Activated CD4-positive, alpha-beta memory T cell treated with anti-CD3 and anti-CD28 coated beads for 36 hours (primary cell): ENCODE measurements at regions not wholly inside any gene's neighbourhood (a gene's known extent, or its start where the extent isn't known, plus 50 kb on each side); places are given as distances from the start of the nearest gene placed in this dataset.
"Not testable (repeated sequence)": the region's sequence is repeated elsewhere in the genome, so short reads cannot be mapped to it uniquely, and the experiment has no call there.

Experiments
- CTCF ChIA-PET: fragments of 350-600 bp; sonication (Branson Sonifier 250); formaldehyde crosslinking; loops from one replicate; lab custom pipeline; 2021; ENCODE audit warnings: antibody characterized with exemption, inconsistent platforms; lab: Charles Lee
- POLR2A ChIA-PET: fragments of 350-600 bp; sonication (Branson Sonifier 250); formaldehyde crosslinking; loops from one replicate; lab custom pipeline; 2021; ENCODE audit warnings: antibody characterized with exemption; lab: Charles Lee
- DNase-seq: peaks from one replicate; pipeline ENCODE4 v3.0.0-alpha.2; 2020
- H3K27ac Mint-ChIP-seq: one replicate; pipeline ENCODE4 v1.8.0; 2021; ENCODE audit warnings: mixed read lengths
- H3K27me3 Mint-ChIP-seq: one replicate; pipeline ENCODE4 v1.8.0; 2021; ENCODE audit warnings: mixed read lengths
- H3K36me3 Mint-ChIP-seq: one replicate; pipeline ENCODE4 v1.8.0; 2021; ENCODE audit warnings: mixed read lengths
- H3K4me1 Mint-ChIP-seq: one replicate; pipeline ENCODE4 v1.8.0; 2021; ENCODE audit warnings: low read depth, mixed read lengths
- H3K4me3 Mint-ChIP-seq: one replicate; pipeline ENCODE4 v1.8.0; 2021; ENCODE audit warnings: mild to moderate bottlenecking, mixed read lengths
- H3K9me3 Mint-ChIP-seq: one replicate; pipeline ENCODE4 v1.8.0; 2021; ENCODE audit warnings: mixed read lengths
- intact Hi-C: fragments of 100-400 bp; cut with micrococcal nuclease; formaldehyde crosslinking; loops from one replicate; pipeline ENCODE4 v1.15.1; 2023

DNA sequence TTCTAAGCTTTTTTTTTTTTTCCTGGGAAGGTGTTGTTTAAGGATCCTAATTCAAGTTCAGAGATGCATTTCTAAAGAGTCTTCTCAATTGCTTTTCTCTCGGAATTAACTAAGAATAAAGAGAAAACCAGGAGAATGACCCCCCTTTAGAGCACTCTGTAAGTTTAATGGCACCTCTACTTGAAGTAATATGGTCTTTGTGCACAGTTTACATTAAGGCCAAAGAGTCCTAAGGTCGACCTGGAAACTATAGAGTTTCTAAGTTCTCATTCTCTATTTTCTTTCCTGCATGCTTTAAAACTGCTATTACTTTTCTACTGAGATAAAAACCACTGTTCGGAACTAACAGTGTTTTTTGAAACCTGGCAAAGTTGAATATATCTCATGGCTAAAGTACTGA, 923.1 kb upstream of the CDH10 start:
- H3K27me3 Mint-ChIP-seq = no peaks in the 10 kb centered on the region
- no peaks in the 10 kb centered on the region for H3K36me3 Mint-ChIP-seq
- H3K27ac Mint-ChIP-seq = no peak overlapping the region
- DNase-seq = no peak
- CTCF ChIA-PET = no interaction called here
- intact Hi-C loops = no loop called here
- peaks cover 3% of the 10 kb centered on the region for H3K4me1 Mint-ChIP-seq
- POLR2A ChIA-PET = no interaction called here
- peaks cover 19% of the 10 kb centered on the region for H3K9me3 Mint-ChIP-seq
- no peak overlapping the region for H3K4me3 Mint-ChIP-seq

GRCh38 chr5:25562656-25563055, 917.9 kb upstream of the CDH10 start:
- intact Hi-C loops = no loop called here
- Mint-ChIP-seq H3K4me1 (no peaks in the 10 kb centered on the region), H3K27ac (no peak overlapping the region), H3K9me3 (peaks cover 22% of the 10 kb centered on the region), H3K36me3 (no peaks in the 10 kb centered on the region), H3K27me3 (no peaks in the 10 kb centered on the region), H3K4me3 (no peak overlapping the region)
- no peak for DNase-seq
- CTCF ChIA-PET = no interaction called here
- POLR2A ChIA-PET = no interaction called here

DNA sequence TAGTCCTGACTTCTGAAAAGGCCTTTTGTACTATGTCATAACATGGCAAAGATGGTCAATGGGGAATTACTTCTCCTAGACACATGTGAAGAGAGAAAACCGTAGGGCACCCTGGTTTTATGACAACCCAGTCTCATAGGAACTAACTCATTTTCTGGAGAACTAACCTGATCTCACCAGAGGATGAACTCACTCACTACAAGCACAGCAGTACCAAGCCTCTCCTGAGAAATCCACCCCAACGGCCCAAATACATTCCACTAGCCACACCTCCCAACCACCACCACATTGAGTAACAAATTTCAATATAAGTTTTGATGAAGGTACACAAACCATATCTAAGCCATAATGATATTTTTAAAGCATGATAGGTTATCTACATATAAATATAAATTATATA, 909.3 kb upstream of the CDH10 start:
- peaks cover 5% of the 10 kb centered on the region for H3K9me3 Mint-ChIP-seq
- POLR2A ChIA-PET = no interaction called here
- H3K4me1 Mint-ChIP-seq = no peaks in the 10 kb centered on the region
- CTCF ChIA-PET = no interaction called here
- no peak overlapping the region for H3K4me3 Mint-ChIP-seq
- H3K36me3 Mint-ChIP-seq = no peaks in the 10 kb centered on the region
- no peaks in the 10 kb centered on the region for H3K27me3 Mint-ChIP-seq
- intact Hi-C loops = no loop called here
- no peak for DNase-seq
- no peak overlapping the region for H3K27ac Mint-ChIP-seq

DNA sequence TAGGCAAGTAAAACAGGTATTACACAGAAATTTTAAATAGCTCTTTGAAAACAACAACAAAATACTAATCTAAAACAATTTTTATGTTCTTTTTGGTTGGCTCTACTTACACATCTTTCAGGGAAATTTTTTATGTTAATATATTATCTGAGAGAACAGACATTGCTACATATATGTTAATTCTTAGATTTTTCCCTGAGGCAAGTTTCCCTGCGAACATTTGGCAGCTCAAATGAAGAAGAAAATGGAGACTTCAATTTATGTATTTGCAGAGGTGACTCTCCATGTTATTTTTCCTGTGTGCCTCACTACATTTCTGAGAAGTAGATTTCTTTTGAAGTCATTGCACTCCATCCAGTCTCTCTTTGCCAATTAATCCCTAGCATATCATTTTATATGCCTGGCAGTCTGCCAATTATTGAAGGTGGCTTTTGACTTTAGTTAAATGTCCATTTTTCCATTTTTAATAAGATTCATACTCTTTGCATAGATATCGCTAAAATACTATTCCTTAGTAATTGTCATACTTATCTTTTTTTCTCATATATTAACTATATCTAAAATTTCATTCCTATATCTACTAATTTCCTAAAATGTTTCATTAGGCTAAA, 908.2 kb upstream of the CDH10 start:
- CTCF ChIA-PET = no interaction called here
- Mint-ChIP-seq H3K27ac (no peak overlapping the region), H3K27me3 (no peaks in the 10 kb centered on the region), H3K9me3 (peaks cover 5% of the 10 kb centered on the region), H3K4me3 (no peak overlapping the region), H3K36me3 (no peaks in the 10 kb centered on the region), H3K4me1 (no peaks in the 10 kb centered on the region)
- POLR2A ChIA-PET = no interaction called here
- intact Hi-C loops = no loop called here
- no peak for DNase-seq

GRCh38 chr5:25550793-25551192, 906.0 kb upstream of the CDH10 start:
- intact Hi-C loops = no loop called here
- H3K4me1 Mint-ChIP-seq = no peaks in the 10 kb centered on the region
- ChIA-PET CTCF (no interaction called here), POLR2A (no interaction called here)
- H3K36me3 Mint-ChIP-seq = no peaks in the 10 kb centered on the region
- no peak overlapping the region for H3K27ac Mint-ChIP-seq
- no peak overlapping the region for H3K4me3 Mint-ChIP-seq
- DNase-seq = no peak
- H3K9me3 Mint-ChIP-seq = peaks cover 5% of the 10 kb centered on the region
- no peaks in the 10 kb centered on the region for H3K27me3 Mint-ChIP-seq

- no peak for DNase-seq
- no peaks in the 10 kb centered on the region for H3K36me3 Mint-ChIP-seq
- H3K27ac Mint-ChIP-seq = no peak overlapping the region
- ChIA-PET POLR2A (no interaction called here), CTCF (no interaction called here)
- intact Hi-C loops = no loop called here
- no peaks in the 10 kb centered on the region for H3K4me1 Mint-ChIP-seq
- peaks cover 6% of the 10 kb centered on the region for H3K9me3 Mint-ChIP-seq
- no peaks in the 10 kb centered on the region for H3K27me3 Mint-ChIP-seq
- H3K4me3 Mint-ChIP-seq = no peak overlapping the region
Observed at GRCh38 chr5:25544652-25545249, 900.0 kb upstream of the CDH10 start.

DNA sequence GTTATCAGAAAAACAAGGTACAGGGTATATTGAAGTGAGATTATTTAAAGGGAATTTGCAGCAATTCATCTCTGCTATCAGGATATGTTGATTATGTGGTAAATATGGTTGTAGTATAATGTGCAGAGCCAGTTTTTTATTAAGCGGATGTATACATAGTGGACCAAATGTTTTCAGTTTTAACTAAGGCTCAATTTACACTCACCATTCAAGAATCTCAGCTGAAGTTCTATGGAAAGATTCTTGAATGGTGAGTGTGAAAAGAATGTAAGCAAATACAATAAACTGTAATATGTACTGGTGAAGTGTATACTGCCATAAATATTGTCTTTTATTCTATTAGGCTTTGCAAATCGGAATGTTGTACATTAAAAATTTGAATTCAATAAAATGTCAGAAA, 895.9 kb upstream of the CDH10 start:
- ChIA-PET CTCF (no interaction called here), POLR2A (no interaction called here)
- Mint-ChIP-seq H3K27ac (no peak overlapping the region), H3K4me3 (no peak overlapping the region), H3K9me3 (peaks cover 9% of the 10 kb centered on the region), H3K27me3 (no peaks in the 10 kb centered on the region), H3K4me1 (no peaks in the 10 kb centered on the region), H3K36me3 (no peaks in the 10 kb centered on the region)
- no peak for DNase-seq
- intact Hi-C loops = no loop called here

DNA sequence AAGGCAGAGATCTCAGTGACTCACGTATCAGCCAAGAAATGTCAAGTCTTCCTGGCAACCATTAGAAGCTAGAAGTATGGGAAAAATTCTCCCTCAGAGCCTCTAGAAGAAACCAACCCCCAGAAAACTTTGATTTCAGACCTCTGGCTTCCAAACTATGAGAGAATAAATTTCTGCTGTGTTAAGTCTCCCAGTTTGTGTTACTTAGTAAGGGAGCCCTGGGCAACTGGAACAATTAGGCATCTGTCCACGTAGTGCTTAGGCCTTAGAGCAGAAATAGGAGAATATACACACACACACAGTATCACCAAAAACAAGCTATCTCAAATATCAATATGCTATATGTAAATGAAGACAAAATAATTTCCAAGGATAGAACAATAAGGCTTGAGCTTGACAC, 894.8 kb upstream of the CDH10 start:
- no peak overlapping the region for H3K4me3 Mint-ChIP-seq
- peaks cover 9% of the 10 kb centered on the region for H3K9me3 Mint-ChIP-seq
- no peaks in the 10 kb centered on the region for H3K4me1 Mint-ChIP-seq
- no peak for DNase-seq
- CTCF ChIA-PET = no interaction called here
- no peaks in the 10 kb centered on the region for H3K27me3 Mint-ChIP-seq
- POLR2A ChIA-PET = no interaction called here
- H3K36me3 Mint-ChIP-seq = no peaks in the 10 kb centered on the region
- intact Hi-C loops = no loop called here
- no peak overlapping the region for H3K27ac Mint-ChIP-seq

DNA sequence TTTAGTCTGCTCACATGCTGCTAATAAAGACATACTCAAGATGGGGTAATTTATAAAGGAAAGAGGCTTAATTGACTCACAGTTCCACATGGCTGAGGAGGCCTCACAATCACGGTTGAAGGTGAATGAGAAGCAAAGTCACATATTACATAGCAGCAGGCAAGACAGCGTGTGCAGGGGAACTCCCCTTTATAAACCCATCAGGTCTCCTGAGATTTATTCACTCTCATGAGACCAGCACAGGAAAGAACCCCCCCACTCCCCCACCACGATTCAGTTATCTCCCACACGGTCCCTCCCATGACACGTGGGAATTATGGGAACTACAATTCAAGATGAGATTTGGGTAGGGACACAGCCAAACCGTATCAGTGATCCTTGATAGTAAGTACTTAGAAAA, 891.7 kb upstream of the CDH10 start:
- H3K27ac Mint-ChIP-seq, CTCF ChIA-PET, H3K4me3 Mint-ChIP-seq, POLR2A ChIA-PET, H3K4me1 Mint-ChIP-seq, H3K36me3 Mint-ChIP-seq, intact Hi-C loops, DNase-seq, H3K27me3 Mint-ChIP-seq, H3K9me3 Mint-ChIP-seq: not testable (repeated sequence)

DNA sequence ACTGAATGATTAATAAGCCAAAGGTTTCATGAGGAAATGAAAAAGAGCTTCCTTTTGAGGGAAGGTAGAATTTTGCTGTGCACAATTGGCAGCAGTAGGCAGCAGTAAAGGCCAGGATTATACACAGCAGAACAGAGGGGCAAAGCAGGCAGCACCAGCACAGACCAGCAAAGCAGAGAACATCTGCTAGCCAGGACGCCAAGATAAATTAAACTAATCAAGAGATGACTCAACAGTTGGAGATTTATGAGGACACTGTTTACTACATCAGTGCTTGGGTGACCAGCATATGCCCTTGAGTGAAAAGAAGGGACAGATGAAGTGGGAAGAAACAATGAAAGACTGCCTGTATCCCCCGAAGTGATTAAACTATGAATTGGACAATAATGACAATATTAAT, 871.4 kb upstream of the CDH10 start:
- H3K9me3 Mint-ChIP-seq = peaks cover 16% of the 10 kb centered on the region
- no peak overlapping the region for H3K27ac Mint-ChIP-seq
- no peaks in the 10 kb centered on the region for H3K36me3 Mint-ChIP-seq
- ChIA-PET CTCF (no interaction called here), POLR2A (no interaction called here)
- DNase-seq = no peak
- no peaks in the 10 kb centered on the region for H3K27me3 Mint-ChIP-seq
- H3K4me3 Mint-ChIP-seq = no peak overlapping the region
- no peaks in the 10 kb centered on the region for H3K4me1 Mint-ChIP-seq
- intact Hi-C loops = no loop called here

DNA sequence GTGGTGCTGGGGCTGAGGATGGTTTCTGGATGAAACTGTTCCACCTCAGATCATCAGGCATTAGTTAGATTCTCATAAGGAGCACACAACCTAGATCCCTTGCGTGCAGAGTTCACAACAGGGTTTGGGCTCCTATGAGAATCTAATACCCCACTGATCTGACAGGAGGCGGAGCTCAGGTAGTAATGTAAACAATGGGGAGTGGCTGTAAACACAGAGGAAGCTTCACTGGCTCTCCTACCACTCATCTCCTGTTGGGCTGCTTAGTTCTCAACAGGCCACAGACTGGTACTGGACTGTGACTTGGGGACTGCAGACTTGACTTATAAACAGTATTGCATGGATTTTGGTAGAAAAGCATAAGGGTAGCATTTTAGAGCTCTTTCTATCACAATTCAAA, 870.7 kb upstream of the CDH10 start:
- H3K36me3 Mint-ChIP-seq = no peaks in the 10 kb centered on the region
- no peaks in the 10 kb centered on the region for H3K4me1 Mint-ChIP-seq
- DNase-seq = no peak
- H3K27me3 Mint-ChIP-seq = no peaks in the 10 kb centered on the region
- H3K9me3 Mint-ChIP-seq = peaks cover 19% of the 10 kb centered on the region
- CTCF ChIA-PET = no interaction called here
- POLR2A ChIA-PET = no interaction called here
- no peak overlapping the region for H3K27ac Mint-ChIP-seq
- H3K4me3 Mint-ChIP-seq = no peak overlapping the region
- intact Hi-C loops = no loop called here

DNA sequence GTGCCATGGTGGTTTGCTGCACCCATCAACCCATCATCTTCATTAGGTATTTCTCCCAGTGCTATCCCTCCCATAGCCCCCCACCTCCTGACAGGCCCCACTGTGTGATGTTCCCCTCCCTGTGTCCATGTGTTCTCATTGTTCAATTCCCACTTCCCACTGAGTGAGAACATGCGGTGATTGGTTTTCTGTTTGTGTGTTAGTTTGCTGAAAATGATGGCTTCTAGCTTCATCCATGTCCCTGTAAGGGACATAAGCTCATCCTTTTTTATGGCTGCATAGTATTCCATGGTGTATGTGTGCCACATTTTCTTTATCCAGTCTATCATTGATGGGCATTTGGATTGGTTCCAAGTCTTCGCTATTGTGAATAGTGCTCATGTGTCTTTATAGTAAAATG, 865.9 kb upstream of the CDH10 start:
- DNase-seq, H3K4me1 Mint-ChIP-seq, intact Hi-C loops, H3K27ac Mint-ChIP-seq, H3K4me3 Mint-ChIP-seq, H3K27me3 Mint-ChIP-seq, H3K36me3 Mint-ChIP-seq, CTCF ChIA-PET, POLR2A ChIA-PET: not testable (repeated sequence)
- H3K9me3 Mint-ChIP-seq = peaks cover 18% of the 10 kb centered on the region

- H3K36me3 Mint-ChIP-seq, CTCF ChIA-PET, intact Hi-C loops, H3K4me1 Mint-ChIP-seq, DNase-seq, H3K4me3 Mint-ChIP-seq, H3K27me3 Mint-ChIP-seq, POLR2A ChIA-PET, H3K27ac Mint-ChIP-seq: not testable (repeated sequence)
- H3K9me3 Mint-ChIP-seq = peaks cover 21% of the 10 kb centered on the region
Observed at GRCh38 chr5:25508011-25508410, 863.2 kb upstream of the CDH10 start.
